IPS-11a (cell line): ENCODE measurements at regions not wholly inside any gene's neighbourhood (a gene's known extent, or its start where the extent isn't known, plus 50 kb on each side); places are given as distances from the start of the nearest gene placed in this dataset.
"Not testable (repeated sequence)": the region's sequence is repeated elsewhere in the genome, so short reads cannot be mapped to it uniquely, and the experiment has no call there.

ENCODE experiments used
- H3K4me3 ChIP-seq: one replicate; pipeline ENCODE4 v1.5.1; 2013; ENCODE audit warnings: low read depth, low read length, control low read depth

- H3K4me3 ChIP-seq, result no peak overlapping the region
Observed at GRCh38 chr18:78240101-78240500, 739.5 kb upstream of the SALL3 start.

GRCh38 chr18:78240627-78241252 is 738.9 kb upstream of the SALL3 start:
- H3K4me3 ChIP-seq, result no peak overlapping the region

GRCh38 chr18:78241535-78242253 is 737.9 kb upstream of the SALL3 start:
- H3K4me3 ChIP-seq, result no peak overlapping the region

GRCh38 chr18:78242254-78242643 is 737.4 kb upstream of the SALL3 start:
- H3K4me3 ChIP-seq, result no peak overlapping the region

- H3K4me3 ChIP-seq, result no peak overlapping the region
Observed at GRCh38 chr18:78242806-78243205, 736.8 kb upstream of the SALL3 start.

- H3K4me3 ChIP-seq, result no peak overlapping the region
Observed at GRCh38 chr18:78244779-78245178, 734.8 kb upstream of the SALL3 start.

GRCh38 chr18:78245451-78245850 is 734.2 kb upstream of the SALL3 start:
- no peak overlapping the region for H3K4me3 ChIP-seq

GRCh38 chr18:78246050-78246449 is 733.6 kb upstream of the SALL3 start:
- no peak overlapping the region for H3K4me3 ChIP-seq

- no peak overlapping the region for H3K4me3 ChIP-seq
Observed at GRCh38 chr18:78246588-78246987, 733.0 kb upstream of the SALL3 start.

- no peak overlapping the region for H3K4me3 ChIP-seq
Observed at GRCh38 chr18:78247615-78248289, 731.9 kb upstream of the SALL3 start.

- no peak overlapping the region for H3K4me3 ChIP-seq
Observed at GRCh38 chr18:78255013-78255412, 724.6 kb upstream of the SALL3 start.

- no peak overlapping the region for H3K4me3 ChIP-seq
Observed at GRCh38 chr18:78268226-78268988, 711.2 kb upstream of the SALL3 start.

GRCh38 chr18:78271790-78272189 is 707.8 kb upstream of the SALL3 start:
- H3K4me3 ChIP-seq, result no peak overlapping the region

GRCh38 chr18:78273876-78274275 is 705.7 kb upstream of the SALL3 start:
- no peak overlapping the region for H3K4me3 ChIP-seq

- not testable (repeated sequence) for H3K4me3 ChIP-seq
Observed at GRCh38 chr18:78283425-78283824, 696.2 kb upstream of the SALL3 start.

GRCh38 chr18:78292618-78293380 is 686.8 kb upstream of the SALL3 start:
- no peak overlapping the region for H3K4me3 ChIP-seq

GRCh38 chr18:78293540-78293939 is 686.1 kb upstream of the SALL3 start:
- H3K4me3 ChIP-seq, result peak overlapping the region; percentile 20

- peak overlapping the region; percentile 20 for H3K4me3 ChIP-seq
Observed at GRCh38 chr18:78293940-78294541, 685.6 kb upstream of the SALL3 start.

GRCh38 chr18:78295262-78295661 is 684.4 kb upstream of the SALL3 start:
- H3K4me3 ChIP-seq, result no peak overlapping the region

GRCh38 chr18:78296166-78296565 is 683.5 kb upstream of the SALL3 start:
- H3K4me3 ChIP-seq, result no peak overlapping the region
